WTC11 (cell line): ENCODE measurements at regions not wholly inside any gene's neighbourhood (a gene's known extent, or its start where the extent isn't known, plus 50 kb on each side); places are given as distances from the start of the nearest gene placed in this dataset.

Experiments used
- ATAC-seq: fragments of 200-7000 bp; cut with Tn5 transposase; 2 replicates; pipeline ENCODE4 v1.10.0; 2021; ENCODE audit warnings: mild to moderate bottlenecking, moderate library complexity
- CTCF ChIA-PET: fragments of 300-600 bp; sonication (Branson Sonifier 250); formaldehyde crosslinking; loops from one replicate; lab custom pipeline; 2021; ENCODE audit warnings: antibody characterized with exemption; lab: Charles Lee
- POLR2A ChIA-PET: fragments of 350-600 bp; sonication (Branson Sonifier 250); formaldehyde crosslinking; loops from one replicate; lab custom pipeline; 2021; ENCODE audit warnings: antibody characterized with exemption; lab: Charles Lee
- DNase-seq: peaks from one replicate; pipeline ENCODE4 v3.0.0; 2021; ENCODE audit warnings: low spot score
- H3K27ac Mint-ChIP-seq: 2 replicates; pipeline ENCODE4 v1.8.0; 2021; ENCODE audit warnings: mixed read lengths
- H3K27me3 Mint-ChIP-seq: 2 replicates; pipeline ENCODE4 v1.8.0; 2021; ENCODE audit warnings: low read depth, mild to moderate bottlenecking, moderate library complexity, mixed read lengths
- H3K36me3 Mint-ChIP-seq: 2 replicates; pipeline ENCODE4 v1.8.0; 2021; ENCODE audit warnings: mixed read lengths
- H3K4me1 Mint-ChIP-seq: 2 replicates; pipeline ENCODE4 v1.8.0; 2022; ENCODE audit warnings: mixed read lengths
- H3K4me3 Mint-ChIP-seq: 2 replicates; pipeline ENCODE4 v1.8.0; 2021; ENCODE audit warnings: mild to moderate bottlenecking, moderate library complexity, mixed read lengths
- H3K9me3 Mint-ChIP-seq: 2 replicates; pipeline ENCODE4 v1.8.0; 2021; ENCODE audit warnings: mixed read lengths
- CTCF ChIP-seq: fragments of 200-600 bp; IDR thresholded peaks from 2 replicates; pipeline ENCODE4 v1.8.0; 2022; ENCODE audit warnings: antibody characterized with exemption
- ETV6 ChIP-seq: sonication (generic); formaldehyde crosslinking; IDR thresholded peaks from 2 replicates; pipeline ENCODE4 v1.8.1; 2022; ENCODE audit warnings: mild to moderate bottlenecking, missing genetic modification reagents
- HMGA2 ChIP-seq: fragments of 250-450 bp; sonication (Bioruptor Pico); IDR thresholded peaks from 2 replicates; pipeline ENCODE4 v1.4.0; 2021; ENCODE audit warnings: mild to moderate bottlenecking, moderate library complexity
- NFATC4 ChIP-seq: fragments of 250-450 bp; sonication (Bioruptor Pico); IDR thresholded peaks from 2 replicates; pipeline ENCODE4 v1.9.0; 2021; ENCODE audit warnings: mild to moderate bottlenecking
- NR1H2 ChIP-seq: sonication (generic); formaldehyde crosslinking; IDR thresholded peaks from 2 replicates; pipeline ENCODE4 v1.9.0; 2021; ENCODE audit warnings: mild to moderate bottlenecking, moderate library complexity, missing genetic modification reagents
- PRRX2 ChIP-seq: fragments of 250-450 bp; sonication (Bioruptor Pico); IDR thresholded peaks from 2 replicates; pipeline ENCODE4 v1.8.0; 2021; ENCODE audit warnings: mild to moderate bottlenecking
- RORB ChIP-seq: fragments of 250-450 bp; sonication (Bioruptor Pico); IDR thresholded peaks from 2 replicates; pipeline ENCODE4 v1.9.0; 2021; ENCODE audit warnings: mild to moderate bottlenecking
- SP1 ChIP-seq: sonication (generic); formaldehyde crosslinking; conservative IDR thresholded peaks from 2 replicates; pipeline ENCODE4 v1.8.1; 2022; ENCODE audit warnings: missing genetic modification reagents
- ZNF138 ChIP-seq: sonication (generic); formaldehyde crosslinking; conservative IDR thresholded peaks from 2 replicates; pipeline ENCODE4 v1.8.1; 2022; ENCODE audit warnings: mild to moderate bottlenecking, moderate library complexity, missing genetic modification reagents
- ZNF532 ChIP-seq: fragments of 250-450 bp; sonication (Bioruptor Pico); IDR thresholded peaks from 2 replicates; pipeline ENCODE4 v1.9.0; 2021; ENCODE audit warnings: mild to moderate bottlenecking, borderline replicate concordance
- ZNF671 ChIP-seq: fragments of 250-450 bp; sonication (Bioruptor Pico); IDR thresholded peaks from 2 replicates; pipeline ENCODE4 v1.8.0; 2021; ENCODE audit warnings: mild to moderate bottlenecking
- TF ChIP-seq, protein P1 (sequence below): sonication (generic); formaldehyde crosslinking; IDR thresholded peaks from 2 replicates; pipeline ENCODE4 v1.8.1; 2022; ENCODE audit warnings: missing genetic modification reagents, borderline replicate concordance
- TF ChIP-seq, protein P2 (sequence below): sonication (generic); formaldehyde crosslinking; conservative IDR thresholded peaks from 2 replicates; pipeline ENCODE4 v1.8.1; 2023; ENCODE audit warnings: mild to moderate bottlenecking, low read depth, missing genetic modification reagents, moderate library complexity
- TF ChIP-seq, protein P3 (sequence below): sonication (generic); formaldehyde crosslinking; IDR thresholded peaks from 2 replicates; pipeline ENCODE4 v1.8.0; 2022; ENCODE audit warnings: mild to moderate bottlenecking, missing genetic modification reagents
- TF ChIP-seq, protein P4 (sequence below): sonication (generic); formaldehyde crosslinking; IDR thresholded peaks from 2 replicates; pipeline ENCODE4 v1.8.1; 2023; ENCODE audit warnings: mild to moderate bottlenecking, moderate library complexity, missing genetic modification reagents

DNA sequence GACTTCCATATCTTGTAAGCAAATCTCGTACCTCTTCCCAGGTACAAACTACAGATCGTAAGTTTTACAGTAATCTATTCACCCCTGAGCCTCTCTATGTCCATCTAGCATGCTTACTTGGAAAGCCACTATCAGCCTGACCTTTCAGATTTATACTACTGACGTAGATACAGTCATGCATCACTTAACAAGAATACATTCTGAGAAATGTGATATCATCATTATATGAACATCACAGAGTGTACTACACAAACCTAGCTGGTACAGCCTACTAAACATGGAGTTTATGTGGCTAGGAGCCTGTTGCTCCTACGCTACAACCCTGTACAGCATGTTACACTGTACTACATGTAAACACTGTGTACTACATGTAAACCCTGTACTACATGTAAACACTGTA, 293.2 kb upstream of the ZNF804A start:
- DNase-seq (no peak), ATAC-seq (no peak)
- TF ChIP-seq NFATC4 (CRISPR knock-in tag) (no peak), ZNF532 (no peak), CTCF (no peak), ZNF671 (CRISPR knock-in tag) (no peak), ETV6 (CRISPR knock-in tag) (no peak), PRRX2 (CRISPR knock-in tag) (no peak)
- TF ChIP-seq, protein P1, sequence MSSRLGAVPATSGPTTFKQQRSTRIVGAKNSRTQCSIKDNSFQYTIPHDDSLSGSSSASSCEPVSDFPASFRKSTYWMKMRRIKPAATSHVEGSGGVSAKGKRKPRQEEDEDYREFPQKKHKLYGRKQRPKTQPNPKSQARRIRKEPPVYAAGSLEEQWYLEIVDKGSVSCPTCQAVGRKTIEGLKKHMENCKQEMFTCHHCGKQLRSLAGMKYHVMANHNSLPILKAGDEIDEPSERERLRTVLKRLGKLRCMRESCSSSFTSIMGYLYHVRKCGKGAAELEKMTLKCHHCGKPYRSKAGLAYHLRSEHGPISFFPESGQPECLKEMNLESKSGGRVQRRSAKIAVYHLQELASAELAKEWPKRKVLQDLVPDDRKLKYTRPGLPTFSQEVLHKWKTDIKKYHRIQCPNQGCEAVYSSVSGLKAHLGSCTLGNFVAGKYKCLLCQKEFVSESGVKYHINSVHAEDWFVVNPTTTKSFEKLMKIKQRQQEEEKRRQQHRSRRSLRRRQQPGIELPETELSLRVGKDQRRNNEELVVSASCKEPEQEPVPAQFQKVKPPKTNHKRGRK (CRISPR knock-in tag) = no peak
- TF ChIP-seq, protein P2, sequence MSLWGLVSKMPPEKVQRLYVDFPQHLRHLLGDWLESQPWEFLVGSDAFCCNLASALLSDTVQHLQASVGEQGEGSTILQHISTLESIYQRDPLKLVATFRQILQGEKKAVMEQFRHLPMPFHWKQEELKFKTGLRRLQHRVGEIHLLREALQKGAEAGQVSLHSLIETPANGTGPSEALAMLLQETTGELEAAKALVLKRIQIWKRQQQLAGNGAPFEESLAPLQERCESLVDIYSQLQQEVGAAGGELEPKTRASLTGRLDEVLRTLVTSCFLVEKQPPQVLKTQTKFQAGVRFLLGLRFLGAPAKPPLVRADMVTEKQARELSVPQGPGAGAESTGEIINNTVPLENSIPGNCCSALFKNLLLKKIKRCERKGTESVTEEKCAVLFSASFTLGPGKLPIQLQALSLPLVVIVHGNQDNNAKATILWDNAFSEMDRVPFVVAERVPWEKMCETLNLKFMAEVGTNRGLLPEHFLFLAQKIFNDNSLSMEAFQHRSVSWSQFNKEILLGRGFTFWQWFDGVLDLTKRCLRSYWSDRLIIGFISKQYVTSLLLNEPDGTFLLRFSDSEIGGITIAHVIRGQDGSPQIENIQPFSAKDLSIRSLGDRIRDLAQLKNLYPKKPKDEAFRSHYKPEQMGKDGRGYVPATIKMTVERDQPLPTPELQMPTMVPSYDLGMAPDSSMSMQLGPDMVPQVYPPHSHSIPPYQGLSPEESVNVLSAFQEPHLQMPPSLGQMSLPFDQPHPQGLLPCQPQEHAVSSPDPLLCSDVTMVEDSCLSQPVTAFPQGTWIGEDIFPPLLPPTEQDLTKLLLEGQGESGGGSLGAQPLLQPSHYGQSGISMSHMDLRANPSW (CRISPR knock-in tag) = no peak
- TF ChIP-seq, protein P3, sequence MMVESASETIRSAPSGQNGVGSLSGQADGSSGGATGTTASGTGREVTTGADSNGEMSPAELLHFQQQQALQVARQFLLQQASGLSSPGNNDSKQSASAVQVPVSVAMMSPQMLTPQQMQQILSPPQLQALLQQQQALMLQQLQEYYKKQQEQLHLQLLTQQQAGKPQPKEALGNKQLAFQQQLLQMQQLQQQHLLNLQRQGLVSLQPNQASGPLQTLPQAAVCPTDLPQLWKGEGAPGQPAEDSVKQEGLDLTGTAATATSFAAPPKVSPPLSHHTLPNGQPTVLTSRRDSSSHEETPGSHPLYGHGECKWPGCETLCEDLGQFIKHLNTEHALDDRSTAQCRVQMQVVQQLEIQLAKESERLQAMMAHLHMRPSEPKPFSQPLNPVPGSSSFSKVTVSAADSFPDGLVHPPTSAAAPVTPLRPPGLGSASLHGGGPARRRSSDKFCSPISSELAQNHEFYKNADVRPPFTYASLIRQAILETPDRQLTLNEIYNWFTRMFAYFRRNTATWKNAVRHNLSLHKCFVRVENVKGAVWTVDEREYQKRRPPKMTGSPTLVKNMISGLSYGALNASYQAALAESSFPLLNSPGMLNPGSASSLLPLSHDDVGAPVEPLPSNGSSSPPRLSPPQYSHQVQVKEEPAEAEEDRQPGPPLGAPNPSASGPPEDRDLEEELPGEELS (CRISPR knock-in tag) = no peak
- Mint-ChIP-seq H3K36me3 (no peaks in the 10 kb centered on the region), H3K4me3 (no peak overlapping the region), H3K4me1 (no peaks in the 10 kb centered on the region), H3K9me3 (no peaks in the 10 kb centered on the region), H3K27me3 (no peaks in the 10 kb centered on the region), H3K27ac (no peak overlapping the region)
- CTCF ChIA-PET = no interaction called here
- POLR2A ChIA-PET = no interaction called here

GRCh38 chr2:184308706-184309105, 289.6 kb upstream of the ZNF804A start:
- CTCF ChIA-PET = no interaction called here
- ATAC-seq (no peak), DNase-seq (no peak)
- POLR2A ChIA-PET = no interaction called here
- Mint-ChIP-seq H3K9me3 (no peaks in the 10 kb centered on the region), H3K27me3 (no peaks in the 10 kb centered on the region), H3K36me3 (no peaks in the 10 kb centered on the region), H3K4me1 (0 out of 2 replicates have a peak, but pooled peaks cover 3% of the 10 kb centered on the region), H3K4me3 (no peak overlapping the region), H3K27ac (no peak overlapping the region)
- TF ChIP-seq SP1 (CRISPR knock-in tag) = no peak
- TF ChIP-seq NR1H2 (CRISPR knock-in tag) = no peak
- no peak for TF ChIP-seq RORB
- no peak for TF ChIP-seq HMGA2 (CRISPR knock-in tag)
- TF ChIP-seq, protein P4, sequence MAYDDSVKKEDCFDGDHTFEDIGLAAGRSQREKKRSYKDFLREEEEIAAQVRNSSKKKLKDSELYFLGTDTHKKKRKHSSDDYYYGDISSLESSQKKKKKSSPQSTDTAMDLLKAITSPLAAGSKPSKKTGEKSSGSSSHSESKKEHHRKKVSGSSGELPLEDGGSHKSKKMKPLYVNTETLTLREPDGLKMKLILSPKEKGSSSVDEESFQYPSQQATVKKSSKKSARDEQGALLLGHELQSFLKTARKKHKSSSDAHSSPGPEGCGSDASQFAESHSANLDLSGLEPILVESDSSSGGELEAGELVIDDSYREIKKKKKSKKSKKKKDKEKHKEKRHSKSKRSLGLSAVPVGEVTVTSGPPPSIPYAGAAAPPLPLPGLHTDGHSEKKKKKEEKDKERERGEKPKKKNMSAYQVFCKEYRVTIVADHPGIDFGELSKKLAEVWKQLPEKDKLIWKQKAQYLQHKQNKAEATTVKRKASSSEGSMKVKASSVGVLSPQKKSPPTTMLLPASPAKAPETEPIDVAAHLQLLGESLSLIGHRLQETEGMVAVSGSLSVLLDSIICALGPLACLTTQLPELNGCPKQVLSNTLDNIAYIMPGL = no peak
- no peak for TF ChIP-seq ZNF138 (CRISPR knock-in tag)
- TF ChIP-seq CTCF = no peak
